ENCODE measurements at regions not wholly inside any gene's neighbourhood (a gene's known extent, or its start where the extent isn't known, plus 50 kb on each side); places are given as distances from the start of the nearest gene placed in this dataset.

- Histone ChIP-seq H3K36me3 (ENCODE audit: control insufficient read depth, low read length) (no peaks in the 10 kb centered on the region), H3K4me3 (ENCODE audit: low read length) (no peak overlapping the region), H3K79me2 (ENCODE audit: control insufficient read depth, low read length) (no peaks in the 10 kb centered on the region), H3K9me2 (replicated peaks; ENCODE audit: control insufficient read depth, low read length) (no peaks in the 10 kb centered on the region), H3K27me3 (ENCODE audit: control insufficient read depth, low read length) (no peaks in the 10 kb centered on the region), H3F3A (ENCODE audit: control insufficient read depth, insufficient read depth) (no peaks in the 10 kb centered on the region), H3K4me1 (ENCODE audit: control insufficient read depth, low read length) (no peaks in the 10 kb centered on the region), H4K20me1 (ENCODE audit: control insufficient read depth, insufficient read depth, low read depth, low read length) (no peaks in the 10 kb centered on the region), H3K27ac (ENCODE audit: low read depth, low read length) (no peak overlapping the region), H3K4me2 (ENCODE audit: low read length) (no peak overlapping the region), H3K9me3 (ENCODE audit: control insufficient read depth, insufficient read depth, low read length) (no peaks in the 10 kb centered on the region)
- TF ChIP-seq CTCF (IDR thresholded peaks at IDR 0.05; ENCODE audit: low read depth, low read length, poor library complexity, severe bottlenecking) (no peak), EZH2phosphoT487 (IDR thresholded peaks at IDR 0.05; ENCODE audit: borderline replicate concordance, low read length) (no peak)
Measured at GRCh38 chr16:16774389-16774788, 395.4 kb downstream of the NPIPA7 start.

GRCh38 chr16:16778332-16778731 lies 399.4 kb downstream of the NPIPA7 start:
- Histone ChIP-seq H3K36me3 (ENCODE audit: control insufficient read depth, low read length) (no peaks in the 10 kb centered on the region), H3K27me3 (ENCODE audit: control insufficient read depth, low read length) (no peaks in the 10 kb centered on the region), H3F3A (ENCODE audit: control insufficient read depth, insufficient read depth) (no peaks in the 10 kb centered on the region), H3K4me1 (ENCODE audit: control insufficient read depth, low read length) (no peaks in the 10 kb centered on the region), H3K4me3 (ENCODE audit: low read length) (no peak overlapping the region), H3K9me3 (ENCODE audit: control insufficient read depth, insufficient read depth, low read length) (no peaks in the 10 kb centered on the region), H3K27ac (ENCODE audit: low read depth, low read length) (no peak overlapping the region), H3K79me2 (ENCODE audit: control insufficient read depth, low read length) (no peaks in the 10 kb centered on the region), H3K9me2 (replicated peaks; ENCODE audit: control insufficient read depth, low read length) (no peaks in the 10 kb centered on the region), H4K20me1 (ENCODE audit: control insufficient read depth, insufficient read depth, low read depth, low read length) (no peaks in the 10 kb centered on the region), H3K4me2 (ENCODE audit: low read length) (no peak overlapping the region)
- TF ChIP-seq CTCF (IDR thresholded peaks at IDR 0.05; ENCODE audit: low read depth, low read length, poor library complexity, severe bottlenecking), result no peak
- no peak for TF ChIP-seq EZH2phosphoT487 (IDR thresholded peaks at IDR 0.05; ENCODE audit: borderline replicate concordance, low read length)

- Histone ChIP-seq H3K9me2 (replicated peaks; ENCODE audit: control insufficient read depth, low read length) (no peaks in the 10 kb centered on the region), H3K9me3 (ENCODE audit: control insufficient read depth, insufficient read depth, low read length) (no peaks in the 10 kb centered on the region), H4K20me1 (ENCODE audit: control insufficient read depth, insufficient read depth, low read depth, low read length) (no peaks in the 10 kb centered on the region), H3K27me3 (ENCODE audit: control insufficient read depth, low read length) (no peaks in the 10 kb centered on the region), H3K4me1 (ENCODE audit: control insufficient read depth, low read length) (no peaks in the 10 kb centered on the region), H3K4me2 (ENCODE audit: low read length) (no peak overlapping the region), H3K79me2 (ENCODE audit: control insufficient read depth, low read length) (no peaks in the 10 kb centered on the region), H3K4me3 (ENCODE audit: low read length) (no peak overlapping the region), H3K36me3 (ENCODE audit: control insufficient read depth, low read length) (no peaks in the 10 kb centered on the region), H3K27ac (ENCODE audit: low read depth, low read length) (no peak overlapping the region), H3F3A (ENCODE audit: control insufficient read depth, insufficient read depth) (no peaks in the 10 kb centered on the region)
- TF ChIP-seq CTCF (IDR thresholded peaks at IDR 0.05; ENCODE audit: low read depth, low read length, poor library complexity, severe bottlenecking) (no peak), EZH2phosphoT487 (IDR thresholded peaks at IDR 0.05; ENCODE audit: borderline replicate concordance, low read length) (no peak)
Measured at GRCh38 chr16:16780588-16780987, 401.6 kb downstream of the NPIPA7 start.

GRCh38 chr16:16782153-16782552 lies 403.2 kb downstream of the NPIPA7 start:
- H4K20me1 ChIP-seq (ENCODE audit: control insufficient read depth, insufficient read depth, low read depth, low read length), result no peaks in the 10 kb centered on the region
- H3K27ac ChIP-seq (ENCODE audit: low read depth, low read length), result no peak overlapping the region
- no peaks in the 10 kb centered on the region for H3K36me3 ChIP-seq (ENCODE audit: control insufficient read depth, low read length)
- H3K4me2 ChIP-seq (ENCODE audit: low read length), result no peak overlapping the region
- H3K27me3 ChIP-seq (ENCODE audit: control insufficient read depth, low read length), result no peaks in the 10 kb centered on the region
- no peaks in the 10 kb centered on the region for H3K9me3 ChIP-seq (ENCODE audit: control insufficient read depth, insufficient read depth, low read length)
- no peaks in the 10 kb centered on the region for H3K4me1 ChIP-seq (ENCODE audit: control insufficient read depth, low read length)
- no peaks in the 10 kb centered on the region for H3F3A ChIP-seq (ENCODE audit: control insufficient read depth, insufficient read depth)
- TF ChIP-seq CTCF (IDR thresholded peaks at IDR 0.05; ENCODE audit: low read depth, low read length, poor library complexity, severe bottlenecking), result no peak
- TF ChIP-seq EZH2phosphoT487 (IDR thresholded peaks at IDR 0.05; ENCODE audit: borderline replicate concordance, low read length), result no peak
- no peaks in the 10 kb centered on the region for H3K79me2 ChIP-seq (ENCODE audit: control insufficient read depth, low read length)
- no peak overlapping the region for H3K4me3 ChIP-seq (ENCODE audit: low read length)
- no peaks in the 10 kb centered on the region for H3K9me2 ChIP-seq (replicated peaks; ENCODE audit: control insufficient read depth, low read length)

All from DOHH2 (cell line).